Calu3 (cell line): ENCODE measurements at regions not wholly inside any gene's neighbourhood (a gene's known extent, or its start where the extent isn't known, plus 50 kb on each side); places are given as distances from the start of the nearest gene placed in this dataset.

Source experiments
- BruUV-seq: library from RNA; stranded (reverse); fragments of 400-500 nt; replicated peaks from 2 replicates; lab custom pipeline; 2021; lab: Mats Ljungman, UMichigan
- CTCF ChIA-PET: fragments of 300-600 bp; sonication (Branson Sonifier 250); formaldehyde crosslinking; loops from one replicate; lab custom pipeline; 2022; ENCODE audit warnings: antibody characterized with exemption; lab: Charles Lee
- DNase-seq: peaks from one replicate; pipeline ENCODE4 v3.0.0; 2022
- H3K27ac Mint-ChIP-seq: one replicate; pipeline ENCODE4 v1.8.0; 2022; ENCODE audit warnings: mixed read lengths; ENCODE audit not compliant: unreplicated experiment
- H3K27me3 Mint-ChIP-seq: one replicate; pipeline ENCODE4 v1.8.0; 2022; ENCODE audit warnings: mixed read lengths; ENCODE audit not compliant: unreplicated experiment
- H3K36me3 Mint-ChIP-seq: one replicate; pipeline ENCODE4 v1.8.0; 2022; ENCODE audit warnings: mild to moderate bottlenecking, moderate library complexity, mixed read lengths; ENCODE audit not compliant: insufficient read depth, unreplicated experiment
- H3K4me1 Mint-ChIP-seq: one replicate; pipeline ENCODE4 v1.8.0; 2022; ENCODE audit warnings: mild to moderate bottlenecking, low read depth, mixed read lengths; ENCODE audit not compliant: unreplicated experiment
- H3K4me3 Mint-ChIP-seq: one replicate; pipeline ENCODE4 v1.8.0; 2022; ENCODE audit warnings: mild to moderate bottlenecking, low read depth, moderate library complexity, mixed read lengths; ENCODE audit not compliant: unreplicated experiment
- H3K9me3 Mint-ChIP-seq: one replicate; pipeline ENCODE4 v1.8.0; 2022; ENCODE audit warnings: low read depth, mixed read lengths; ENCODE audit not compliant: unreplicated experiment
- intact Hi-C: fragments of 100-400 bp; cut with micrococcal nuclease; formaldehyde crosslinking; loops from one replicate; pipeline ENCODE4 v1.10.0; 2022; ENCODE audit not compliant: unreplicated experiment
- TF ChIP-seq, protein P1 (sequence below): fragments of 200-600 bp; IDR thresholded peaks from one replicate; pipeline ENCODE4 v1.8.0; 2022; ENCODE audit warnings: antibody characterized with exemption; ENCODE audit not compliant: unreplicated experiment

- peaks cover 24% of the 10 kb centered on the region for H3K9me3 Mint-ChIP-seq
- H3K4me1 Mint-ChIP-seq = no peaks in the 10 kb centered on the region
- no peaks in the 10 kb centered on the region for H3K27me3 Mint-ChIP-seq
- peaks cover 4% of the 10 kb centered on the region for H3K36me3 Mint-ChIP-seq
- no peak overlapping the region for H3K4me3 Mint-ChIP-seq
- no peak overlapping the region for H3K27ac Mint-ChIP-seq
- CTCF ChIA-PET = no interaction called here
- TF ChIP-seq, protein P1, sequence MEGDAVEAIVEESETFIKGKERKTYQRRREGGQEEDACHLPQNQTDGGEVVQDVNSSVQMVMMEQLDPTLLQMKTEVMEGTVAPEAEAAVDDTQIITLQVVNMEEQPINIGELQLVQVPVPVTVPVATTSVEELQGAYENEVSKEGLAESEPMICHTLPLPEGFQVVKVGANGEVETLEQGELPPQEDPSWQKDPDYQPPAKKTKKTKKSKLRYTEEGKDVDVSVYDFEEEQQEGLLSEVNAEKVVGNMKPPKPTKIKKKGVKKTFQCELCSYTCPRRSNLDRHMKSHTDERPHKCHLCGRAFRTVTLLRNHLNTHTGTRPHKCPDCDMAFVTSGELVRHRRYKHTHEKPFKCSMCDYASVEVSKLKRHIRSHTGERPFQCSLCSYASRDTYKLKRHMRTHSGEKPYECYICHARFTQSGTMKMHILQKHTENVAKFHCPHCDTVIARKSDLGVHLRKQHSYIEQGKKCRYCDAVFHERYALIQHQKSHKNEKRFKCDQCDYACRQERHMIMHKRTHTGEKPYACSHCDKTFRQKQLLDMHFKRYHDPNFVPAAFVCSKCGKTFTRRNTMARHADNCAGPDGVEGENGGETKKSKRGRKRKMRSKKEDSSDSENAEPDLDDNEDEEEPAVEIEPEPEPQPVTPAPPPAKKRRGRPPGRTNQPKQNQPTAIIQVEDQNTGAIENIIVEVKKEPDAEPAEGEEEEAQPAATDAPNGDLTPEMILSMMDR = no peak
- no peak for DNase-seq
- intact Hi-C loops = no loop called here
- no TSS peak for BruUV-seq
These were observed 183.9 kb upstream of the TSHZ3 start for GRCh38 chr19:31533114-31533513.

- H3K27me3 Mint-ChIP-seq = no peaks in the 10 kb centered on the region
- H3K4me3 Mint-ChIP-seq = no peak overlapping the region
- H3K9me3 Mint-ChIP-seq = peaks cover 21% of the 10 kb centered on the region
- no peaks in the 10 kb centered on the region for H3K4me1 Mint-ChIP-seq
- H3K36me3 Mint-ChIP-seq = peaks cover 4% of the 10 kb centered on the region
- DNase-seq = no peak
- no TSS peak for BruUV-seq
- CTCF ChIA-PET = no interaction called here
- H3K27ac Mint-ChIP-seq = no peak overlapping the region
- intact Hi-C loops = no loop called here
- TF ChIP-seq, protein P1 = no peak
These were observed 185.0 kb upstream of the TSHZ3 start for GRCh38 chr19:31534231-31534630.

- DNase-seq = no peak
- Mint-ChIP-seq H3K36me3 (peaks cover 4% of the 10 kb centered on the region), H3K4me1 (no peaks in the 10 kb centered on the region), H3K9me3 (peaks cover 21% of the 10 kb centered on the region), H3K27ac (no peak overlapping the region), H3K27me3 (no peaks in the 10 kb centered on the region), H3K4me3 (no peak overlapping the region)
- no TSS peak for BruUV-seq
- intact Hi-C loops = no loop called here
- TF ChIP-seq, protein P1 = no peak
- CTCF ChIA-PET = no interaction called here
These were observed 185.8 kb upstream of the TSHZ3 start for GRCh38 chr19:31534786-31535657.

DNA sequence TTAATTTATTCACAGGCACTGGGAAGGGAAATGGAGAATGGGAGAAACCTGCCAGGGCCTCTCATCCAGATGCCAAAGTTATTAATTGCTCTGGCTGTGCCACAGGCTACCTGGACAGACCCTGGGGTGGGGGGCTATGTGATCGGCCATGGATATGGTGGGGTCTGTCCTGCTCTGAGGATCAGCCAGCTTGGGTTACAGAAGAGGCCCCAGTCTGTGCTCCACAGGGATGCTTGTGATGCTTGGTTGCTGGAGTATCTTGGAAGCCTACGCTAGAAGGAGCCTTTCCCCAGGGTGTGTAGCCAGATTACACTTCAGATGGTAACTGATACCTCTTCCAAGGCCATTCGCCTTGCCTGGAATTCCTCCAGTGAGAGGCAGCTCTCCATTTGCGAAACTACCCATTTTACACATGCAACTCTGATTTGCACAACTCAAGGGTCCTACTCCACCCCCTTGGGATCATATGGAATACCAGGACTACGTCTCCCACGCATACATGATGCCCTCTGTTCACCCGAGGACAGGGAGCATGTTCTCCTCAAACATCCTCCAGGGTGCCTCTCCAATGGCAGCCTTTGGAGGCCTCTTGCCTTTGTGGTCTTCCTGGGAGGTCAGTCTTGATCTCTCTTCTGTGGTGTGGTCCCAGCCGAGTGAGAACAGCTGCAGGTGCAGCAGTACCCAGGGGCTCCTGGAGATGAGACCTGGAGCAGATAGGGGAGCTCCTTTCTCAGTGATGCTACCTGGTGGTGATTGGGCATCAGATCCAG is 186.6 kb upstream of the TSHZ3 start:
- TF ChIP-seq, protein P1 = no peak
- peaks cover 21% of the 10 kb centered on the region for H3K9me3 Mint-ChIP-seq
- H3K27me3 Mint-ChIP-seq = no peaks in the 10 kb centered on the region
- no peak overlapping the region for H3K4me3 Mint-ChIP-seq
- peaks cover 4% of the 10 kb centered on the region for H3K36me3 Mint-ChIP-seq
- DNase-seq = no peak
- H3K4me1 Mint-ChIP-seq = no peaks in the 10 kb centered on the region
- no TSS peak for BruUV-seq
- intact Hi-C loops = no loop called here
- CTCF ChIA-PET = no interaction called here
- H3K27ac Mint-ChIP-seq = no peak overlapping the region
